SU-DHL-6 (cell line): ENCODE measurements at regions not wholly inside any gene's neighbourhood (a gene's known extent, or its start where the extent isn't known, plus 50 kb on each side); places are given as distances from the start of the nearest gene placed in this dataset.

Source experiments
- CTCF ChIP-seq: fragments of 200-600 bp; sonication (generic); IDR thresholded peaks from one replicate; pipeline ENCODE4 v1.5.1; 2017; ENCODE audit warnings: antibody characterized with exemption, mild to moderate bottlenecking, low read length, moderate library complexity; ENCODE audit not compliant: insufficient read depth, poor library complexity, severe bottlenecking
- EZH2phosphoT487 ChIP-seq: fragments of 200-600 bp; sonication (generic), shearing (Covaris generic); conservative IDR thresholded peaks from 2 replicates; pipeline ENCODE4 v1.6.1; 2018; ENCODE audit warnings: mild to moderate bottlenecking, antibody characterized with exemption, low read length, moderate library complexity, mixed read lengths

GRCh38 chr2:234823877-234824376, 127.9 kb upstream of the SH3BP4 start:
- TF ChIP-seq CTCF (no peak), EZH2phosphoT487 (no peak)
